BLaER1 (cell line): ENCODE measurements at regions not wholly inside any gene's neighbourhood (a gene's known extent, or its start where the extent isn't known, plus 50 kb on each side); places are given as distances from the start of the nearest gene placed in this dataset.
"Not testable (repeated sequence)": the region's sequence is repeated elsewhere in the genome, so short reads cannot be mapped to it uniquely, and the experiment has no call there.

Experiments
- H3K27ac ChIP-seq: shearing (Covaris generic); formaldehyde crosslinking; 2 replicates; pipeline ENCODE4 v1.8.1; 2022
- H3K27me3 ChIP-seq: shearing (Covaris generic); formaldehyde crosslinking; 2 replicates; pipeline ENCODE4 v1.8.1; 2022
- H3K36me3 ChIP-seq: shearing (Covaris generic); formaldehyde crosslinking; 2 replicates; pipeline ENCODE4 v1.8.1; 2022
- H3K4me1 ChIP-seq: shearing (Covaris generic); formaldehyde crosslinking; 2 replicates; pipeline ENCODE4 v1.8.1; 2022
- H3K4me2 ChIP-seq: shearing (Covaris generic); formaldehyde crosslinking; 2 replicates; pipeline ENCODE4 v1.8.1; 2022
- H3K4me3 ChIP-seq: shearing (Covaris generic); formaldehyde crosslinking; 2 replicates; pipeline ENCODE4 v1.8.1; 2022
- H3K9ac ChIP-seq: shearing (Covaris generic); formaldehyde crosslinking; 2 replicates; pipeline ENCODE4 v1.8.1; 2022
- H3K9me3 ChIP-seq: shearing (Covaris generic); formaldehyde crosslinking; 2 replicates; pipeline ENCODE4 v1.8.1; 2022
- H4K20me1 ChIP-seq: shearing (Covaris generic); formaldehyde crosslinking; 2 replicates; pipeline ENCODE4 v1.8.1; 2022
- Cebpa-rat ChIP-seq: shearing (Covaris generic); IDR thresholded peaks from 2 replicates; pipeline ENCODE4 v1.8.1; 2022

DNA sequence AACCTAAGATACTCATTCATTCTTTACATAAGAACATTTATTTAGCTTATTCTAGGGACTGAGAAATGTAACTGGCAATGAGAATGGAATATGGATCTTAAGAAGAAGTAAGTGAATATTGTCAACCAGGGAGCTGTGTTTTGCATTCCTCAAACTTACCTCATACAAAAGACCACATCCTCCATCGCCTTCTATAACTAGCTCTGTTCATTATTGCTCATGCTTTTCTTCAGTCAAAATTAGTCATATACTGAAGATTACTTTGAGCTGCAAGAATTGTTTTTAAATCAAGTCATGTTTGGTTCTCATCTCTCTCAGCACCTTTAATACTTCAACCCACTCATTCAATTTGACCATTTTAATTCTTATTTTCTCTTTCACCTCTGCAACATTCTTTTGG lies 140.3 kb upstream of the RASA1 start:
- Histone ChIP-seq H3K4me3 (no peak overlapping the region), H3K9ac (no peak overlapping the region), H3K27ac (no peak overlapping the region), H4K20me1 (no peaks in the 10 kb centered on the region), H3K9me3 (no peaks in the 10 kb centered on the region), H3K4me1 (peaks cover 11% of the 10 kb centered on the region), H3K4me2 (no peak overlapping the region), H3K27me3 (no peaks in the 10 kb centered on the region), H3K36me3 (no peaks in the 10 kb centered on the region)
- no peak for TF ChIP-seq Cebpa-rat

DNA sequence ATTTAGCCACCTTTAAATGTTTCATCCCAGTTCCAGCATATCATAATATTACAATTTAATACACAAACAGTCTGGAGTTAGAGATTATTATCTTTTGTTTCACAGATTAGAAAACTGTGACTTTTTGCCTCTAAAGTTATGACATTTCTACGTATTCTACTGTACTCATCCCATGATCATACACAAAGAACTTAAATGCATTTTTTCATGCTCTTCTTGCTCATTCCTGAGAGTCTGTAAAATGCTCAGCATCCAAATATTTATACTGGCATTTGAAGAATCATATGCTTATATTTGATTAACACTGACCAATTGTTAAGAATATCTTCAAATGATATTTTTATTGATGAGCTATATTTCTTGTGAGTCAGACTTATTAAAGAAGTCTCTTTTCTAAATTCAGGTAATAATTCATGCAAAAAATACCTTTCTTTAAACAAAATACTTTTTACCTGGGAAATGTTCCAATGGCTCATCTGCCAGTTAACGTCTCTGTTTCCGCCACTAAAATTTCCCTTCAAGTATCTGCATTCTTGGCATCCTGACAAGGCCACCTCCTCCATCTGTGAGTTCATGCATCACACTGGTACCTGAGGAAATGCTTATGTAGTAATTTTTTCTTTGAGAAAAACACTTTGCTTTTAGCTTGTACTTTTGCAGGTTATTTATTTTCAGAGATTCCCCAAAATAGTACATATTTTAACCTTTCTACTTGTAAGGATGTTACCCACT lies 139.6 kb upstream of the RASA1 start:
- H3K4me1 ChIP-seq, result peaks cover 11% of the 10 kb centered on the region
- H3K9me3 ChIP-seq, result no peaks in the 10 kb centered on the region
- H4K20me1 ChIP-seq, result no peaks in the 10 kb centered on the region
- H3K4me3 ChIP-seq, result no peak overlapping the region
- no peak overlapping the region for H3K27ac ChIP-seq
- no peaks in the 10 kb centered on the region for H3K27me3 ChIP-seq
- H3K9ac ChIP-seq, result no peak overlapping the region
- H3K4me2 ChIP-seq, result no peak overlapping the region
- no peaks in the 10 kb centered on the region for H3K36me3 ChIP-seq
- no peak for TF ChIP-seq Cebpa-rat

DNA sequence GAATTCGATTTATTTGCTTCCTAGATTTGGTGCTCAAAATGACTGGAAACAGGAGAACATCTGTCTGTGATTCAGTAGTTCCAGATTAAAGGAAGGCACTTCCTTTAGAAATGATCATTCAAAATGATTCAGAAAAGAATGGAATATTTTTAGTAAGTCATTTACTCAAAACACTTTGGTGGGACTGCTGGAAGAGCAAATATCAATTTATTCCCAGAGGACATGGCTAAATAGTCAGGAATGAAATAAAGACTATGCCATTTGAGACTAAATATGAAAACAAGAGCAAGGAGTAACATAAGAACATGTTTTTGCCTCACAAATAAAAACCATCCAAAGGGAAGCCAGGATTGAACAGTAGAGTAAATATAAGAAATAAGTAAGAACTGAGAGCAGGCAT lies 138.6 kb upstream of the RASA1 start:
- Histone ChIP-seq H4K20me1 (no peaks in the 10 kb centered on the region), H3K4me2 (no peak overlapping the region), H3K27me3 (no peaks in the 10 kb centered on the region), H3K9ac (no peak overlapping the region), H3K4me3 (no peak overlapping the region), H3K36me3 (no peaks in the 10 kb centered on the region), H3K27ac (no peak overlapping the region), H3K4me1 (peaks cover 11% of the 10 kb centered on the region), H3K9me3 (no peaks in the 10 kb centered on the region)
- TF ChIP-seq Cebpa-rat, result no peak

DNA sequence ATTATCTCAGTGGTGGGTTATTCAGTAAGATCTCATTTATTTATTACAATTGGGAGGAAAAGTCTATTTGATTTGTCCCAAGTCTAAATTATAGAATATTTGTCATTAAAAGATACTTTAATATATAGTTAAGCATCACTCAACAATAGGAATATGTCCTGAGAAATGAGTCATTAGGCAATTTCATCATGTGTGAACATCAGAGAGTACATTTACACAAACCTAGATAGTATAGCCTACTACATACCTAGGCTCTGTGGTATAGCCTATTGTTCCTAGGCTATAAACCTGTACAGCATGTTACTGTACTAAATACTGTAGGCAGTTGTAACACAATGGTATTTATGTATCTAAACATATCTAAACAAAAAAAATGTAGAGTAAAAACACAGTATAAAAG lies 135.0 kb upstream of the RASA1 start:
- Histone ChIP-seq H3K36me3 (no peaks in the 10 kb centered on the region), H3K9me3 (no peaks in the 10 kb centered on the region), H3K4me2 (no peak overlapping the region), H3K27ac (no peak overlapping the region), H3K4me1 (no peaks in the 10 kb centered on the region), H4K20me1 (no peaks in the 10 kb centered on the region), H3K4me3 (no peak overlapping the region), H3K27me3 (no peaks in the 10 kb centered on the region), H3K9ac (no peak overlapping the region)
- no peak for TF ChIP-seq Cebpa-rat

DNA sequence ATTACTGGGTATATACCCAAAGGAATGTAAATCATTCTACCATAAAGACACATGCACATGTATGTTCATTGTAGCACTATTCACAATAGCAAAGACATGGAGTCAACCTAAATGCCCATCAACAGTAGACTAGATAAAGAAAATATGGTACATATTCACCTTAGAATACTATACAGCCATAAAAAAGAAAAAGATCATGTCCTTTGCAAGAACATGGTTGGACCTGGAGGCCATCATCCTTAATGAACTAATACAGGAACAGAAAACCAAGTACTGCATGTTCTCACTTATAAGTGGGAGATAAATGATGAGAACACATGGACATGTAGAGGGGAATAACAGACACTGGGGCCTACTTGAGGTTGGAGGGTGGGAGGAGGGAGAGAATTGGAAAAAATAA lies 133.2 kb upstream of the RASA1 start:
- H3K27ac ChIP-seq, H4K20me1 ChIP-seq, H3K4me1 ChIP-seq, H3K36me3 ChIP-seq, H3K27me3 ChIP-seq, H3K4me3 ChIP-seq, H3K4me2 ChIP-seq, H3K9me3 ChIP-seq, H3K9ac ChIP-seq: not testable (repeated sequence)

DNA sequence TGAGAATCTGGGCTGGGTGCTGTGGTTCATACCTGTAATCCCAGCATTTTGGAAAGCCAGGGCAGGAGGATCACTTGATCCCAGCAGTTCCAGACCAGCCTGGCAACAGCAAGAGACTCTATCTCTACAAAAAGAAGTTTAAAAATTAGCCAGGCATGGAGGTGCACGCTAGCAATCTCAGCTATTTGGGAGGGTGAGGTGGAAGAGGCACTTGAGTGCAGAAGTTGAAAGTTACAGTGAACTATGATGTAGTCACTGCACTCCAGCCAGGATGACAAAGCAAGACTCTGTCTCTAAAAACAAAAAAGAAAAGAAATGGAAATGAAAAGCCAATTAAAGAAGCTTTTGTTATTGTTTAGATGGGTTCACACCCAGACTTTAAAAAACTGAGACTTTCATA lies 131.6 kb upstream of the RASA1 start:
- no peak overlapping the region for H3K27ac ChIP-seq
- no peak overlapping the region for H3K4me3 ChIP-seq
- no peak overlapping the region for H3K9ac ChIP-seq
- H3K9me3 ChIP-seq, result no peaks in the 10 kb centered on the region
- H4K20me1 ChIP-seq, result no peaks in the 10 kb centered on the region
- no peak overlapping the region for H3K4me2 ChIP-seq
- H3K27me3 ChIP-seq, result no peaks in the 10 kb centered on the region
- no peak for TF ChIP-seq Cebpa-rat
- no peaks in the 10 kb centered on the region for H3K4me1 ChIP-seq
- H3K36me3 ChIP-seq, result no peaks in the 10 kb centered on the region

DNA sequence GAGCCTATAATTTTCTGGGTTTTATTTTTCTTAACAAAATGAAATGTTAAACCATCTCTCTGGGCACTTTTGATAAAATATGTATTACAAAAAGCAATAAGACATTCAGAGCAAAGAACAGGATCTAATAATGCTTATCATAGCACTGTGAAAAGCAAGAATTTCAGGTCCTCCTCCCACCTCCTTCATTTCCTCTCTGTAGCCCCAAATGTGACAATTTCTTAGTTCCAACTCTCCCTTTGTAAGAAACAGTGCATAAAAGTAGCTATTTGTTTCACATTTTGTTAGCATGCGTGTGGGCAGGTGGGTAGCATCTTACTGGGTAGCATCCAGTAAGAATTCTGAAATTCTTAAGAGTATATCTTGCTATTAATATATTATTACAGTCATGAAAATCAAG lies 130.9 kb upstream of the RASA1 start:
- no peak overlapping the region for H3K9ac ChIP-seq
- no peaks in the 10 kb centered on the region for H4K20me1 ChIP-seq
- H3K4me2 ChIP-seq, result no peak overlapping the region
- H3K4me3 ChIP-seq, result no peak overlapping the region
- H3K27ac ChIP-seq, result no peak overlapping the region
- H3K36me3 ChIP-seq, result no peaks in the 10 kb centered on the region
- no peaks in the 10 kb centered on the region for H3K27me3 ChIP-seq
- H3K9me3 ChIP-seq, result no peaks in the 10 kb centered on the region
- TF ChIP-seq Cebpa-rat, result no peak
- no peaks in the 10 kb centered on the region for H3K4me1 ChIP-seq

DNA sequence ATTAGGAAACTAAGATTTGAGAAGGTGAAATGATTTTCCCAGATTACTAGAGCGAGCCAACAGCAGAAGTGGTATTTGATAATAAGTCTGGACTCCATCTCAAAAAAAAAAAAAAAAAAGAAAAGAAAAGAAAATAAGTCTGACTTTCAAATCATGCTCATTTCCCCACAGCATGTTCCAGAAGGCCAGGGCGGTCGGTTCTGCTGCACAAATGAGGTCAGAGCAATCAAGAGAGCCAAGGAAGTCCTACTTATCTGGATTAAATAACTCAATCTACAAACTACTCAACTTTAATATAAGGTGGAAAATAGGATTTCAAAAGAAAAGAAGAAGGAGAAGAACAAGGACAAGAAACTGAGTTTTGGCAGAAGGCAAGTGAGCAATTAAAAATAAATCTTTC lies 130.4 kb upstream of the RASA1 start:
- no peaks in the 10 kb centered on the region for H3K36me3 ChIP-seq
- no peaks in the 10 kb centered on the region for H4K20me1 ChIP-seq
- no peak overlapping the region for H3K4me3 ChIP-seq
- no peak for TF ChIP-seq Cebpa-rat
- no peak overlapping the region for H3K4me2 ChIP-seq
- no peak overlapping the region for H3K9ac ChIP-seq
- no peaks in the 10 kb centered on the region for H3K27me3 ChIP-seq
- H3K27ac ChIP-seq, result no peak overlapping the region
- H3K4me1 ChIP-seq, result no peaks in the 10 kb centered on the region
- H3K9me3 ChIP-seq, result no peaks in the 10 kb centered on the region

DNA sequence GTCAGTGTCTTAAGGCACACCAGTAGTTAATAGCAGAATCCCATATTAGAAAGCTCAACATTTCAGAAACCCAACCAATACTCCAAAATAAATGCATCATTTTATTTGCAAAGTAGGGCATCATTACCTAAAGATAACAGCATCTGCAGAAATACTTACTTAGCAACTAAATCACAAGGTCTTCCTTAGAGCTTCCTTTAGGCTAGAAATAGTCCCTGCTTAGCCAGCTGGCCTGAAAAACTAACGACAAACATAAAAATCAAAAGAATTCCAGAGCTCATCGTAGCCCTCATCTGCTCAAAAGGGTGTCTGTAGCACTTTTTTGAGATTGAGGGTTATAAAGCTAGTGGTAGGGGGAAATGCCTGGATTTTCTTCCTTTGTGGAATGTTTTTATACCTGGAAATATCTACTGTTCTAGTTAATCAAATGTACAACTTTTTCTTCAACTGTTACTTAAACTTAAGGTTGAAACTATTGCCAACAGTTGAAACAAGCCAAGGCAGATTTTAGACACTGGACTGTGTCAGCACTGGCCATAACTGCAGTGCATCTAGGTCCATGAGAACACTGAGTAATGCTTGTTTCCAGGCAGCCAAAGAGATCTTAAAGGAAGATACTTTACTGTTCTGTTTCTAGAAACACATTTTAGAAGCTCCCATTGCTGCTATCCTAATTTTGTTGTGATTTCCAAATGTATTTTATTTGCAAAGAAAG lies 129.4 kb upstream of the RASA1 start:
- H3K9me3 ChIP-seq, result no peaks in the 10 kb centered on the region
- no peaks in the 10 kb centered on the region for H3K4me1 ChIP-seq
- H4K20me1 ChIP-seq, result no peaks in the 10 kb centered on the region
- H3K4me3 ChIP-seq, result no peak overlapping the region
- no peak overlapping the region for H3K9ac ChIP-seq
- TF ChIP-seq Cebpa-rat, result no peak
- H3K4me2 ChIP-seq, result no peak overlapping the region
- H3K27me3 ChIP-seq, result no peaks in the 10 kb centered on the region
- H3K36me3 ChIP-seq, result no peaks in the 10 kb centered on the region
- H3K27ac ChIP-seq, result no peak overlapping the region

DNA sequence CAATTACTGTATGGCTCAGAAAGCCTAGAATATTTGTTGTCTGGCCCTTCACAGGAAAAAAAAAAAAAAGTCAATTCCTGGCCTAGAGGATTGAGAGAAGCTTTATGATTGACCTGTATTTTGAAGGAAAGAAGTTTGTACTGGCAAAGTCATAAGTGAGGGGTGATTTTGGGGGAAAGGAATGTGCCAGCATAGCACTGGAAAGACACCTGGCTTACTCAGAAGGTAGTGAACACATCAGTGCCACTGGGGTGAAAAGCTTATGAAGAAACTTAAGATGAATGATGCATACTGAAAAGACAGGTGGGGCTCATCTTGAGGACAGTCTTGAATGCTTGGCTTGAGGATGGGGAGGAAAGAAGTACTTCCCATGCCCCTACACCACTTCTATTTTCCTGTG lies 127.9 kb upstream of the RASA1 start:
- Histone ChIP-seq H3K27ac (no peak overlapping the region), H3K4me1 (no peaks in the 10 kb centered on the region), H3K27me3 (no peaks in the 10 kb centered on the region), H3K9ac (no peak overlapping the region), H3K36me3 (no peaks in the 10 kb centered on the region), H3K9me3 (no peaks in the 10 kb centered on the region), H4K20me1 (no peaks in the 10 kb centered on the region), H3K4me3 (no peak overlapping the region), H3K4me2 (no peak overlapping the region)
- no peak for TF ChIP-seq Cebpa-rat
